ENCODE measurements at regions not wholly inside any gene's neighbourhood (a gene's known extent, or its start where the extent isn't known, plus 50 kb on each side); places are given as distances from the start of the nearest gene placed in this dataset.
"Not testable (repeated sequence)": the region's sequence is repeated elsewhere in the genome, so short reads cannot be mapped to it uniquely, and the experiment has no call there.

DNA sequence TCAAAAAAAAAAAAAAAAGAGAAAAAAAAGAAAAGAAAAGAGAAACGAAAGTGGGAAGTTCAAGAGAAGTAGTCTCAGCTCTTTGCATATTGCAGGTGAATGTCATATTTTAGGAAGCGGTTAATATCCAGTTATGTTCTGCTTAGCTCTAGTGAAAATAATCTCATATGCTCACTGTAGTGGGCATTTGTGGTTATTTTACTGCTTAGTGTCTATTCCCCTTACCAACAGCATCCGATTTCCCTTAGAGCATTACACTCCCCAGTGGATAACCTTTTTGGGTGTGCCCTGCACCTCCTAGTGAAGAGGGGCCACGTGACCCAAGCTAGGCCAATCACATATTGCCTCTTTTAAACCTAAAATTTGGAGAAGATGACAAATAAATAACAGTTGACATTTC is 111.2 kb upstream of the ZNF827 start:
- TF ChIP-seq, protein P1, sequence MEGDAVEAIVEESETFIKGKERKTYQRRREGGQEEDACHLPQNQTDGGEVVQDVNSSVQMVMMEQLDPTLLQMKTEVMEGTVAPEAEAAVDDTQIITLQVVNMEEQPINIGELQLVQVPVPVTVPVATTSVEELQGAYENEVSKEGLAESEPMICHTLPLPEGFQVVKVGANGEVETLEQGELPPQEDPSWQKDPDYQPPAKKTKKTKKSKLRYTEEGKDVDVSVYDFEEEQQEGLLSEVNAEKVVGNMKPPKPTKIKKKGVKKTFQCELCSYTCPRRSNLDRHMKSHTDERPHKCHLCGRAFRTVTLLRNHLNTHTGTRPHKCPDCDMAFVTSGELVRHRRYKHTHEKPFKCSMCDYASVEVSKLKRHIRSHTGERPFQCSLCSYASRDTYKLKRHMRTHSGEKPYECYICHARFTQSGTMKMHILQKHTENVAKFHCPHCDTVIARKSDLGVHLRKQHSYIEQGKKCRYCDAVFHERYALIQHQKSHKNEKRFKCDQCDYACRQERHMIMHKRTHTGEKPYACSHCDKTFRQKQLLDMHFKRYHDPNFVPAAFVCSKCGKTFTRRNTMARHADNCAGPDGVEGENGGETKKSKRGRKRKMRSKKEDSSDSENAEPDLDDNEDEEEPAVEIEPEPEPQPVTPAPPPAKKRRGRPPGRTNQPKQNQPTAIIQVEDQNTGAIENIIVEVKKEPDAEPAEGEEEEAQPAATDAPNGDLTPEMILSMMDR (IDR thresholded peaks at IDR 0.05; ENCODE audit: low read depth, low read length): no peak
- DNase-seq (ENCODE audit: extremely low read depth, low read depth): no peak

DNA sequence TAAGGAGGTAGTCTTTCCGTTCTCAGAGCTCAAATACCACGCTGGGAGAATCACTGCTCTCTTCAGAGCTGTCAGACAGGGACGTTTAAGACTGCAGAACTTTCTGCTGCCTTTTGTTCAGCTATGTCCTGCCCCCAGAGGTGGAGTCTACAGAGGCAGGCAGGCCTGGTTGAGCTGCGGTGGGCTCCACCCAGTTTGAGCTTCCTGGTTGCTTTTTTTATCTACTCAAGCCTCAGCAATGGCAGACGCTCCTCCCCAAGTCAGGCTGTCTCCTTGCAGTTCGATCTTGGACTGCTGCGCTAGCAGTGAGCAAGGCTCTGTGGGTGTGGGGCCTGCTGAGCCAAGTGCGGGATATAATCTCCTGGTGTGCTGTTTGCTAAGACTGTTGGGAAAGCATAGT is 109.1 kb upstream of the ZNF827 start:
- DNase-seq (ENCODE audit: extremely low read depth, low read depth): not testable (repeated sequence)

DNA sequence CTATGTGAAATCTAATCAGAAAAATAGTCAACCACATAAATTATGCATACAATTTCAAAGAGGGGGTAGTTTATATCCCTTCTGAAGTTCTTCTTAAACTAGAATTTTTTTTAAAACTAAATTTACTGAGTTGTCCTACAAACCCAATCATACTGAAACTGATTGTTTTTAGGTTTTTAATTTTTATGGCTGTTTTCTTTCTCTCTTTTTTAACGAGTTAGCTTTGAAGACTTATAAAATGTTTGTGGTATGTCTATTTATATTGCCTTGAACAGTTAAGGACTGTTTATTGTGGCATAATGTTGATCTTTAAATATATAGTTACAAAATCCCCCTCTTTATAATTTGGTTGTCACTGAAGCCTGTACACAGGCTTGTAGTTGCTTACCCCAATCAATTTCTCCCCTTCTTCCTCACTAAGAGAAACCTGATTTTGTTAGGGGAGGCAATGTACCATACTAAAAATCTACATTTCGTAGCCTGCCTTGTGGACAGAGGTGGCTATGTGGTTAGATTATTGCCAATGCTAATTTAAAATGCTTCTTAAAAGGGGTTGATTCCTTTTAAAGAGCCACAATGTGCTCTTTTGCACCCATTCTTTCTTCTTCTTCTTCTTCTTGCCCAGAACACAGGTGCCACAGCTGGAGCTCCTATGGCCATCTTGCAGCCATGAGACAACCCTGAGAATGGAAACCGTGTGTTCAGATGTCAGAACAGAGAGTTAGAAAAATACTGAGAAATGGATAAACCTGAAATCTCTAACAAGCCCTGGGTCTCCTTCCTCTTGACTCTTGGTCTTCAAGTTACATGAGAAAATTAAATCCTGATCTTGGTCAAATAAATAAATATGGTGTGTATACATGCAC is 102.7 kb upstream of the ZNF827 start:
- DNase-seq (ENCODE audit: extremely low read depth, low read depth): no peak
- TF ChIP-seq, protein P1 (IDR thresholded peaks at IDR 0.05; ENCODE audit: low read depth, low read length): no peak

DNA sequence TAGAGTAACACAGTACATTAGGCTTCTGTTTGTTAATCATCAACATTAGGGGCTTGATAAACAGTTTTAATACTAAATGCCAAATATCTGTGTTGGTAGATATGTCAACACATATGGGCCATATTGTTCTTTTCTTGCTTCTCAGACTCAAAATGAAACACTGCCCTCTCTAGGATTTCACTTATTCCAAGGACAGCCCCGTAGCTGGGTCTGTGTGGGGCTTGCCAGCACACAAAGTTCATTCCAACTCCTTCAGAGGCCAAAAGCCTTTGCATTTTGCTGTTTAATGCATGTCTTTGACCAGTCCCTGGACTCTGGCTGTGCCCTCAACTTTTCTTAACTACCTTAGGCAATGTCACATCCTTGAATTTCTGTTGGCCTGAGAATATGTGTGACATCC is 102.0 kb upstream of the ZNF827 start:
- DNase-seq (ENCODE audit: extremely low read depth, low read depth): no peak
- TF ChIP-seq, protein P1 (IDR thresholded peaks at IDR 0.05; ENCODE audit: low read depth, low read length): no peak

DNA sequence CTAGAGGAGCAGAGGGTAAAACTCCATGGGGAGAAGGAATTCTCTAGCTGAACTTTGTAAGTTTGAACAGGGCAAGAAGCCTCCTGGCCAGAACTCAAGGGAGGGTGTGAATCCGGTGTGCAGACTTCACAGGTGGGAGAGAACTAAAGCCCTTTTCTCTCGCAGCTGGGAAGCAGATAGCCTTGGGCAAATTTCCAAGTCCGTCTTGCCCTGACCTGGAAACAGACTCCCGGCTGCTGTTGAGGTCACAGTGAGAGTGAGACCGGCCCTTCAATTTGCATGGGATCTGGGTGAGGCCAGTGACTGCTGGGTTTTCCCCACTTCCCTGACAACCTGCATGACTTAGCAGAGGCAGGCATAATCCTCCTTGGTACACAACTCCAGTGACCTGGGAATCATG is 94.5 kb upstream of the ZNF827 start:
- no peak for DNase-seq (ENCODE audit: extremely low read depth, low read depth)
- TF ChIP-seq, protein P1 (IDR thresholded peaks at IDR 0.05; ENCODE audit: low read depth, low read length): no peak

DNA sequence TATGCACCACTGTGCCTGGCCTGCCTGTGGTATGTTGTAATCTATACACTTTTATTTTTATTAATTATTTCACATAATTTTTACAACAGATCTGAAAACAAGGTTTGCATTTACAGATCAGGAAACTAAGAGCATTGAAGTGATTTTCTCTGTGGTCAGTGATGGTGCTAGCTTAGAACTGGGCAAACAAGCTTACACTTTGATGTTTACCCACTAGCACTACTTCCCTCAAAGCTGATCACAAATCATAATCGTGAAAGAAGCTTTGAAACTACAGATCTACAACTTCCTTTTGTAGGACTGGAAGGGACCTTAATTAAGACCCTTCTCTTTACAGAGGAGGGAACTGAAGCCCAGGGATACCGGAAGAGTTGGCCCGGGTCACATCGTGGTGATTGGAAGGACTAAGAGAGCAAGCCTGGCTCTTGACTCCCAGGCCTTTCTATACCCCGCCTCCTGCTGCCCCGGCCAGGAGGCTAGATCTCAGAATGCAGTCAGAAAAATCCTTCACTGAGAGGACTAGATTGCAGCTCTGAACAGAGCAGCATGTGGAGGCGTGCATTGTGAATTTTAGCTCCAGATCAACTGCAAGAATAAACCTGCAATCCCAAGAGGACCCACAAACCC is 93.7 kb upstream of the ZNF827 start:
- TF ChIP-seq, protein P1 (IDR thresholded peaks at IDR 0.05; ENCODE audit: low read depth, low read length): no peak
- DNase-seq (ENCODE audit: extremely low read depth, low read depth): no peak

DNA sequence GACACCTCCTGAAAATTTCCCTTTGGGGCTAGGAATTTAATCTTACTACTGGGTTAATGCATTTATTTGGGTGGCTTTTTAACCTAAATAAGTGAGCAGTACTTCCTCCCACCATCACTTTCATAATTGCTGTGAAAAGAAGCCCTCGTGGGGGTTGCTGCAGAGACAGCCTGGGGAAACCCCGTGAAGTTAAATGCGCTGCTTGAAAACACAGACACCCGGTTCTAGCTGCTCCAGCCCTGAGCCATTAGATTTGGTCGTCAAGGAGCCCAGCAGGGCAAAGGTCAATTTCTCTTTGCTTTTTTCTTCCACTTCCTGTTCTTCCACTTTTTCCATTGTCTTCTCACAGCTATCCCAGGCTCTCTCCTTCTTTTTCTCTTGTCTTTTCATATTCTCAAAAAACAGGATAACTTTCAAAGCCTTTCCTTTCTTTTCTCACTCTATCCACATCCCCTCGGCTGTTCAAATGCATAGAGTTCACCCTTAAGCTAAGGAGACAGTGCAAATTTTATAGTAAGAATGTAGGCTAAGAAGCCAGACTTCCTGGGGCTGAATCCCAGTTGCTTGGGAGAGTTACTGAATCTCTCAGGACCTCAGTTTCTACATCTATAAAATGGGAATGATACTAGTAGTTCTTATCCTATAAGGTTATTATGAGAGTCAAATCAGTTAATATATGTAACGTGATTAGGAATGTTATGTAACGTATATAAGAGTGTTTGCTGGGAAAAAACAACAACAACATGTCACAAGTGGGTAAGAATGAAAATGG is 91.5 kb upstream of the ZNF827 start:
- no peak for DNase-seq (ENCODE audit: extremely low read depth, low read depth)
- TF ChIP-seq, protein P1 (IDR thresholded peaks at IDR 0.05; ENCODE audit: low read depth, low read length): no peak
